Stromal cell of bone marrow (primary cell): ENCODE measurements at regions not wholly inside any gene's neighbourhood (a gene's known extent, or its start where the extent isn't known, plus 50 kb on each side); places are given as distances from the start of the nearest gene placed in this dataset.

ENCODE experiments used
- DNase-seq: peaks from one replicate; pipeline ENCODE4 v3.0.0-alpha.2; 2012; ENCODE audit warnings: low read depth

DNA sequence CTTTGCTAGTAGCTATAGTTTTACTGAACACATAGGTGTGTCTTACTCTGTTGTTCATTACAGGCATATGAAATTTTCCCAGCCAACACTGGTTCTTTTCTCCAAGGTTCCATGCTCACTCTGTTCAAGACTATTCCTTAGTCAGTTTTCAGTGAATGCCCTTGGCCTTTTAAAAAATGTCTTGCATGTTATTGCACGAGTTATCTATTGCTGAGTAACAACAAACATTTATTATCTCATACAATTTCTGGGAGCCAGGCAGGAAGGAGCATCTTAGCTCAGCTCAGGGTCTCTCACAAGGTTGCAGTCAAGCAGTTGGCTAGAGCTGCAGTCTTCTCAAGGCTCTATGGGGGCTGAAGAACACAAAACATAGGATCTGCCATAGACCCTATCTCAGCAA lies 223.5 kb downstream of the BTG1 start:
- no peak for DNase-seq

- no peak for DNase-seq
Measured at GRCh38 chr12:91921555-91921954, 224.1 kb downstream of the BTG1 start.

GRCh38 chr12:91920741-91921140 lies 224.9 kb downstream of the BTG1 start:
- no peak for DNase-seq

DNA sequence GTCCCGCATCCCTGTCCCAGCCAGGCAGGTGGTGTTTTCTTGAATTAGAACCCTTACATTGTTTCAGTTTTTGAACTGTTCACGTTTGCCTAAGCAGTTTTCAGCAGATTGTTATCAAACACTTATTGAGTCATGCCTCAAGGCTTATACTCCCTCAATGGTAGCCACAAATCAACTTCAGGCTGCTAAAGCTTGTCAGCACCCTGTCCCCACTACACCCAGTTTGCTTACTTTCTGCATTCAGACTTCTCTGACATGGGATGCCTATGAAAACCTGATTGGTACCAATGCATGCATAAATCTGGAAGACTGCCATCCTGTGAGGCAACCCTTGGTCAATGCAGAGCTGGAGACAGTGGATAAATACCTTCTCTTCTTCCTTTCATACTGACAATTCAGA lies 225.4 kb downstream of the BTG1 start:
- no peak for DNase-seq

- no peak for DNase-seq
Measured at GRCh38 chr12:91918431-91918830, 227.2 kb downstream of the BTG1 start.

DNA sequence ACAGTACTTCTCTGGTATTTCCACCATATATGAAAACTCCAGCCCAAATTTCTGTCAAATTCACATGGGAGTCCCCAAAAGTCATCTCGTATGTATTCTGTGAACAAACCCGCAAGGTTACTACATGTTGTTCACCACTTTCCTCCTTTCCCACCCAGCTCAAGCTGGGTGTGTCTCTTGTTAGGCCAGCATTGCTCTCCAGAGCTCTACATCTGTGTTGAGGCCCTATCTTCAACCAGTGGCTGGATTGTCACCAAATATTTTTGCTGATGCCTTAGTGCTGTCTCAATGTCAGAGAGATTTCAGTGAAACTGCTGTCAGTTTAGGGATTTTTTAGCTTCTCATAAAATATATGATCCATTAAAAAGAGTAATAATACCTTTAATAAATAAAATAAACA lies 230.9 kb downstream of the BTG1 start:
- no peak for DNase-seq

DNA sequence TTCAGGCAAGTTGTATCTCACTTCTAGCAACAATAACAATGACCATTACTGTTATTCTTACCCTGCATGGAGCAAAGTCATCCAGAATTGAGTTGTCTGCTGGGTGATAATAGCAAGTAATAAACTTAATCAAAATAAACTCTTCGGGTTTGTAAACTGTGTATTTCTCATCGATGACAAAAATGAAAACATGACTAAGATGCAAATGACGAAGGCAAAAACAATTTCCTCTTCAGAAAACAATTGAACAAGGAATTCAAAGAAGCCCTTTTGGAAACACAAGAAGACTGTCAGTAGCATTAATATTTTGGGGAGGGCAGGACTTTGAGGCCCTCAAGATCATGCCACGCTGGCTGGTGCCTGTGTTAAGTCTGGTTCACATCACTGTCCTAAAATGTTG lies 232.0 kb downstream of the BTG1 start:
- no peak for DNase-seq

DNA sequence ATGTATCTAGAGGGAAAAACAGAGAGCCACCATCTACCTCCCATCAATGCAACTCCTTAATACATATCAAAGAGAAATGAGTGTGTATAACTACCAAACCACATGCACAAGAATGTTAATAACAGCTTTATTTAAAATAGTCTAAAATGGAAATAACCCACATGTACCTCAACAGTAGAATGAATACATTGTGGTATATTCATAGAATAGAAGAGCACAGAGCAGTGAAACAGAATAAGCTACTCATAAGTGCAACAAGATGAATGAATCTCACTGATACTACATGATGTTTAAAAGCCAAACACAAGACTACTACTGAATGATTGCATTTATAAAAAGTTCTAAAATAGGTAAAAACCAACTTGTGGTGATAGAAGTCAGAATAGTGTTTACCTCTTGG lies 232.5 kb downstream of the BTG1 start:
- DNase-seq = no peak

DNA sequence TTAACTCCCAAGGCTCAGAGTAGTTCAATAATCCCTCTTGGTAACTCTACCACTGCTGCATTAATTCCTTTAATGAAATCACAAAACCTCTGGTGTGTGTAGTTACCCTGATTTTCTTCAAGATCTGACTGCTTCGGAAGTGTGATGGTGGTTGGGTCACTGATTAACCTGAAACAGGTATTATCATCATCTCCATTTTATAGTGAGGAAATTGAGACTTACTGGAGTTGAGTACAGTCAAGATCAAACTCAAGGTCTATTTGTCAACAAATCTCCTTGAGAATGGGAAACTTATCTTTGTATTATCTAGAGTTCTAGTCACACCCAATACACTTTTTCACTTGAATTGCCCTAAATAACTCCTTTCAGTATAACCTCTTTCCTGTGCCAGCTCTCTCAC lies 233.5 kb downstream of the BTG1 start:
- no peak for DNase-seq

DNA sequence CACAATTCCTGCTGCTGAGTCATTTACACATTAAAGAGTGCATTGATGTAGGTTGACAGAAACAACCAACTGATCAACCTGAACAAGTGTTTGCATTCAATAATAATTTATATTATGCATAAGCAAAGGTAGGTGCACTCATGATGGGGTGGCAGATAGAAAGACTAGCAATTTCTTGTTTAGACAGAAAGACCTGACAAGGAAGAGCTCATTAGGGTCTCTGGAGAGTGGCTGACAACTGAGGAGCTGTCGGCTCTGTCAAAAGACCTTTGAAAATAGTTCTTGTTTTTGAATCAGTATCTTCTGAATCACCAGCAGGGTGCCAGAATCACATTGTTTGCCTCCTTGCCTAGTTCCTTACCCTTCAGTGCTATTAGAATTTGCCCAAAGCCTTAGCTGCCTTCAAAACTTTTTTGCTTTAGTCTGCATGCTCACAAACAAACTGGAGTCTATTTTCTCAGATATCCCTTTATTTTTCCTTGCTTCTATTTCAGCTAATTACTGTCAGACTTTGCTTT lies 234.7 kb downstream of the BTG1 start:
- DNase-seq = no peak

DNA sequence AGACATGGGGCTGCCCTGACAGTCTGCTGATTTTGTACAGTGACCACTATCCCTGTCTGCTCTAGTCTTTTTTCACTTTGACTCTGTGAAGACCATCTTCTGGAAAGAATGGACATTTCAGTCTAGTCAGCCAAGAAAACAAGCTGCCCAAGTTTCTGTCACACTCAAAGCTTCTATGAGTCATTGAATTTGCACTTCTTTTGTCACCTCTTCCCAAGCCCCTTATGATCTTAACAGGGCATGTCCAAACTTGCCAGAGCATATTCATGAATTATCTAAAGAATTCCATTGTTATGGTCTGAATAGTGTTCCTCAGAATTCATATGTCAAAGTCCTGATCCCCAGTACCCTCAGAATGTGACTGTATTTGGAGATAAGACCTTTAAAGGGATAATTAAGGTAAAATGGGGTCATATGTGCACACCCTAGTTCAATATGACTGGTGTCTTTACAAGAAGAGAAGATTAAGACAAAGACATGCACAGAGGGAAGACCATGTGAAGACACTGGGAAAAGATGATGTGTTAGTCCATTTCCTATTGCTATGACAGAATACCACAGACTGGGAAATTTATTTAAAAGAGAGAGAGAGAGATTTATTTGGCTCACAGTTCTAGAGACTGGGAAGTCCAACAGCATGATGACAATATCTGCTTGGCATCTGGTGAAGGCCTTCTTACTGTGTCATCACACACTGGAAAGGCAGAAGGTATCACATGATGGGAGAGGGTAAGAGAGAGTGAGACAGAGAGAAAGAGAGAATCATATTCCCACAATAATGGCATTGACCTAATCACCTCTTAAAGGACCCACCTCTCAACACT lies 242.6 kb downstream of the BTG1 start:
- DNase-seq = no peak

- no peak for DNase-seq
Measured at GRCh38 chr12:91901381-91902074, 244.1 kb downstream of the BTG1 start.

GRCh38 chr12:91900971-91901370 lies 244.7 kb downstream of the BTG1 start:
- DNase-seq = no peak

GRCh38 chr12:91899056-91899455 lies 246.6 kb downstream of the BTG1 start:
- DNase-seq = no peak

- no peak for DNase-seq
Measured at GRCh38 chr12:91897025-91897515, 248.6 kb downstream of the BTG1 start.

GRCh38 chr12:91896286-91897024 lies 249.2 kb downstream of the BTG1 start:
- no peak for DNase-seq

DNA sequence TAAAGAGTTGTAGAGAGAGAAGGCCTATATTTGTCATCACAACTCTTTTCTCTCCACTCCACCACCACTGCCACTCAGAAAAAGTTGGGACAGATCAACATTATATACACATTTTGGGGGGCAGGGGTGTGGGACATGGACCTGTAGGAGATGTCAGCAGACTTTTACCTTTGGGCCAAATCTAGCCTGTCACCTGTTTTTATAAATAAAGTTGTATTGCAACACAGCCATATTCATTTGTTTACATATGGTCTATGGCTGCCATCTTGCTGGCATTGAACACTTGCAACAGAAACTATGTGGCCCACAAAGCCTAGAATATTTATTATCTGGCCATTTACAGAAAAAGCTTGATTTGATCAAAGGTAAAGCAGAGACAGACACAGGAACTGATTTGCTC lies 250.7 kb downstream of the BTG1 start:
- DNase-seq = no peak

- DNase-seq = no peak
Measured at GRCh38 chr12:91893476-91893875, 252.2 kb downstream of the BTG1 start.

DNA sequence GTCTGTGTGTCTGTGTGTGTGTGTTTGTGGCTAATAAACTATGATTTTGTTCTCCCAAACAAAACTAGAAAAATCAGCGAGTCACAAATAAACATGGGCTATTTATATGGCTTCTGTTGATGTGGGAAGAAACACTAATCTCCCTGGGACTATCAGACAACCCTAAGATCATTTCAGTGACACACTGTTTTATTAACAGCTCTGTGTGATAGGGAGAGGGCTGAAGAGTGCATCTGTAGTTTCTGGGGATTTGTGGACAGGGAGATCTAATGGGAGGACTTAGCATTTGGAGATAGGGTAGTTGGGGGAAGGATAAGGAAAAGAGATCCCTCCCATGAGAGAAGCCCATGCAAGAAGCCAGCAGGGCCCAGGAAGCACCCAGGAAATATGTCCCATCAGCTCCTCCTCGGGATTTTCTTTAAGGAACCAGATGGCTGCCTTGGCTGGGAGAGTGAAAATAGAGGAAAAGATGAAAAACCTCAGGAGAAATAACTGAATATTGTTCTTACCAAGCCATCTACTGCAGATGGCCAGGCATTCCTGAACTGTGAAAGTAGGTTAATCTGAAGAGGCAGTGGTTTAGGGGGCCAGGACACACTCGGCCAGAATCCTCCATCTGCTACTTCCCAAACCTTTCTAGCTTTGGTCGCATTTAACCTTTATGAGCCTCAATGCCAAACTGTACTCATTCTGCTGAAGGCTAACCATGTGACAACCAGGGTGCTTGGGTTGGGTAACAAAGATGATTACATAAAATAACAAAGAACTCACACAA lies 253.4 kb downstream of the BTG1 start:
- DNase-seq = no peak

DNA sequence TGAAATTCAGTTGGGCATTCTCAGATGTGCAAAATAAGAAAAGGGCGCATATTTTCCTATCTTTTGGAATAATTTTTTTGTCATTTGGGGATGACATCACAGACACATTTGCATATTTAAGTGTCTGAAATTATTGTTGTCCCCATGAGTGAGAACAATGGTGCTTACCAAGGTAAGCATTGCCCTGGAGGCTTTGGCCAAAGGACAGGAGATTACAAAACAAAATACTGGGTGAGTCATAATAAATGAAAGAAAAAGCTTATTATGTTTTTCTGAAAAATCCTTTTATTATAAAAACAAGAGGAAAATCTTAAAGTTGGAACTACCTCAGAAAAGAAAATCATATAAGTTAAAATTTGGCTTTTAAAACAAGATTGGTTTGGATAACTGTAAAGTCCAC lies 254.9 kb downstream of the BTG1 start:
- no peak for DNase-seq

DNA sequence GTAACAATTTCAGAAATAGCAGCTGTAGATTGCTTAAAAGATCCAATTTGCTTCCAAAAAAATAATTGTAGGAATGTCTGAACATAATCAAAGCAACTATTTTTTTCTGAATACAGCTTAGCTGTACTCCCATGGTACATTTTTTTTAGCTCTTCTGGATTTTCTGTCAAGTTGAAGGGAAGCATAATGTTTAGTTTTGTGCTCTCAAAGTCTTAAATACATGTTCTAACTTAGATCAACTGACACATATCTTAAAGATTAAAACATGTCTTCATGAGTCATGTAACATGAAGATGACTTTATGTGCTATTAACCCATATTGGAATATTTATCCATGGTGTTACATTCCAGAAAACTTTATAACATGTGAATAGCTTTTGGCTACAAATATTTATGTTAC lies 255.7 kb downstream of the BTG1 start:
- DNase-seq = no peak

DNA sequence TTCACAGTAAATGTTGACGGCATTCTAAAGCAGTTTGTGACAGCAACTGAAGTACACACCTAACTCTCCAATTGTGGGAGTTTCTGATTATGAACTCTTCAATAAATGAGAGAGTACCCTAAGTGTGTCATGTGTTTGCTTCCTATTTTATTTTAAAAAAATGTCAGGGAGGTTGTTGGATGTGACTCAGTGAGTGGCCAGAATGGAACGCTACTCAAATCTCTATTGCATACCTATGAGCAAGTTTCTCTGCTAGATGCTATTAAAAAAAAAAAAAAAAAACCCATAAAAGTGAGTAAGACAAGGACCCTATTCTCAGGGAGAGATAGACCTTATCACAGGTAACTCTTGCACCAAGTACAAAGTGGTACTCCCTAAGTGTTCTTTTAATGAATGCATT lies 256.6 kb downstream of the BTG1 start:
- no peak for DNase-seq
